DND-41 (cell line): ENCODE measurements at regions not wholly inside any gene's neighbourhood (a gene's known extent, or its start where the extent isn't known, plus 50 kb on each side); places are given as distances from the start of the nearest gene placed in this dataset.

Experiments
- ATAC-seq: fragments of 200-7000 bp; cut with Tn5 transposase; 3 replicates; pipeline ENCODE4 v1.9.1; 2021; ENCODE audit warnings: low read depth; ENCODE audit not compliant: insufficient read depth
- DNase-seq: peaks from one replicate; pipeline ENCODE4 v3.0.0-alpha.2; 2020
- H2AFZ ChIP-seq: 2 replicates; pipeline ENCODE4 v1.6.0; 2012; ENCODE audit warnings: low read depth, low read length
- H3K27ac ChIP-seq: 2 replicates; pipeline ENCODE4 v1.5.1; 2012; ENCODE audit warnings: low read length, inconsistent platforms
- H3K27me3 ChIP-seq: fragments of 200-600 bp; sonication (generic); 2 replicates; pipeline ENCODE4 v1.6.0; 2012; ENCODE audit warnings: low read length, mild to moderate bottlenecking, inconsistent platforms; ENCODE audit not compliant: insufficient read depth, poor library complexity
- H3K36me3 ChIP-seq: 2 replicates; pipeline ENCODE4 v1.5.1; 2012; ENCODE audit warnings: low read length, inconsistent platforms; ENCODE audit not compliant: insufficient read depth
- H3K4me1 ChIP-seq: 2 replicates; pipeline ENCODE4 v1.5.1; 2012; ENCODE audit warnings: mild to moderate bottlenecking, low read length; ENCODE audit not compliant: insufficient read depth
- H3K4me2 ChIP-seq: 2 replicates; pipeline ENCODE4 v1.6.0; 2012; ENCODE audit warnings: mild to moderate bottlenecking, moderate library complexity, low read length, inconsistent platforms; ENCODE audit not compliant: insufficient read depth
- H3K4me3 ChIP-seq, 2 experiments: fragments of 200-600 bp in 1 of 2; shearing (Covaris generic) in 1 of 2; 2 replicates each; pipeline ENCODE4 v1.5.1; 2012 to 2016; ENCODE audit warnings: inconsistent platforms in 2 of 2, low read length in 2 of 2, mild to moderate bottlenecking in 2 of 2, low read depth in 1 of 2, moderate library complexity in 1 of 2
- H3K79me2 ChIP-seq: 2 replicates; pipeline ENCODE4 v1.6.0; 2012; ENCODE audit warnings: low read length, inconsistent platforms; ENCODE audit not compliant: insufficient read depth
- H3K9ac ChIP-seq: 2 replicates; pipeline ENCODE4 v1.6.0; 2012; ENCODE audit warnings: low read depth, mild to moderate bottlenecking, inconsistent platforms, low read length, moderate library complexity
- H3K9me3 ChIP-seq: 2 replicates; pipeline ENCODE4 v1.5.1; 2012; ENCODE audit warnings: low read length, moderate library complexity, mild to moderate bottlenecking, inconsistent platforms; ENCODE audit not compliant: insufficient read depth, severe bottlenecking
- H4K20me1 ChIP-seq: 2 replicates; pipeline ENCODE4 v1.6.0; 2012; ENCODE audit warnings: low read length; ENCODE audit not compliant: insufficient read depth
- EZH2 ChIP-seq: IDR thresholded peaks from 3 replicates; pipeline ENCODE4 v1.6.1; 2012; ENCODE audit warnings: borderline replicate concordance, low read depth, mild to moderate bottlenecking, moderate library complexity, low read length, inconsistent platforms; ENCODE audit not compliant: severe bottlenecking
- TF ChIP-seq, protein P1 (sequence below): IDR thresholded peaks from 2 replicates; pipeline ENCODE4 v1.5.1; 2012; ENCODE audit warnings: borderline replicate concordance, low read length, moderate library complexity, mild to moderate bottlenecking; ENCODE audit not compliant: poor library complexity, severe bottlenecking; ENCODE audit errors: extremely low read depth

DNA sequence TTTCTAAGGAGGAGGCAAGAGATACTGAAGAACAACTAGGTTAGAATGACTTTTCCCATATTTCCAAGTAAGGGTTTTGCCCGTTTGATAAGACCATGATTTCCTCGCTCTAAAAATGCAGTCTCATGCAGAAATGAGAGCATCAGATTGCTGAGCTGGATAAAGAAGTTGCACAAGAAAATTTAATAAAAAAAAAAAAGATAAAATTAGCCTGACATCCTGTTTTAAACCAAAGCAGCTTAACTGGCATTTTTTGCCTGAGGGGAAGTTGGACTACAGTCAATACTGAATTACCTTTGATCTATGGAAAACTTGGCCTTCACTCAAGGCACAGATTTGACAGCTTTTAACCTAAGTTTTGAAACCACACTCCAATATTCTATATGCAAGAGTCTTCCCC is 208.4 kb downstream of the GASK1B start:
- Histone ChIP-seq H3K79me2 (no peaks in the 10 kb centered on the region), H3K27ac (no peak overlapping the region), H4K20me1 (no peaks in the 10 kb centered on the region), H3K9ac (no peak overlapping the region), H3K4me3 (no peak overlapping the region), H3K27me3 (no peaks in the 10 kb centered on the region), H2AFZ (no peak overlapping the region), H3K9me3 (no peaks in the 10 kb centered on the region), H3K4me2 (no peak overlapping the region), H3K4me1 (no peaks in the 10 kb centered on the region), H3K36me3 (no peaks in the 10 kb centered on the region)
- DNase-seq = no peak
- no peak for ATAC-seq
- TF ChIP-seq, protein P1, sequence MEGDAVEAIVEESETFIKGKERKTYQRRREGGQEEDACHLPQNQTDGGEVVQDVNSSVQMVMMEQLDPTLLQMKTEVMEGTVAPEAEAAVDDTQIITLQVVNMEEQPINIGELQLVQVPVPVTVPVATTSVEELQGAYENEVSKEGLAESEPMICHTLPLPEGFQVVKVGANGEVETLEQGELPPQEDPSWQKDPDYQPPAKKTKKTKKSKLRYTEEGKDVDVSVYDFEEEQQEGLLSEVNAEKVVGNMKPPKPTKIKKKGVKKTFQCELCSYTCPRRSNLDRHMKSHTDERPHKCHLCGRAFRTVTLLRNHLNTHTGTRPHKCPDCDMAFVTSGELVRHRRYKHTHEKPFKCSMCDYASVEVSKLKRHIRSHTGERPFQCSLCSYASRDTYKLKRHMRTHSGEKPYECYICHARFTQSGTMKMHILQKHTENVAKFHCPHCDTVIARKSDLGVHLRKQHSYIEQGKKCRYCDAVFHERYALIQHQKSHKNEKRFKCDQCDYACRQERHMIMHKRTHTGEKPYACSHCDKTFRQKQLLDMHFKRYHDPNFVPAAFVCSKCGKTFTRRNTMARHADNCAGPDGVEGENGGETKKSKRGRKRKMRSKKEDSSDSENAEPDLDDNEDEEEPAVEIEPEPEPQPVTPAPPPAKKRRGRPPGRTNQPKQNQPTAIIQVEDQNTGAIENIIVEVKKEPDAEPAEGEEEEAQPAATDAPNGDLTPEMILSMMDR = no peak
- no peak for TF ChIP-seq EZH2

DNA sequence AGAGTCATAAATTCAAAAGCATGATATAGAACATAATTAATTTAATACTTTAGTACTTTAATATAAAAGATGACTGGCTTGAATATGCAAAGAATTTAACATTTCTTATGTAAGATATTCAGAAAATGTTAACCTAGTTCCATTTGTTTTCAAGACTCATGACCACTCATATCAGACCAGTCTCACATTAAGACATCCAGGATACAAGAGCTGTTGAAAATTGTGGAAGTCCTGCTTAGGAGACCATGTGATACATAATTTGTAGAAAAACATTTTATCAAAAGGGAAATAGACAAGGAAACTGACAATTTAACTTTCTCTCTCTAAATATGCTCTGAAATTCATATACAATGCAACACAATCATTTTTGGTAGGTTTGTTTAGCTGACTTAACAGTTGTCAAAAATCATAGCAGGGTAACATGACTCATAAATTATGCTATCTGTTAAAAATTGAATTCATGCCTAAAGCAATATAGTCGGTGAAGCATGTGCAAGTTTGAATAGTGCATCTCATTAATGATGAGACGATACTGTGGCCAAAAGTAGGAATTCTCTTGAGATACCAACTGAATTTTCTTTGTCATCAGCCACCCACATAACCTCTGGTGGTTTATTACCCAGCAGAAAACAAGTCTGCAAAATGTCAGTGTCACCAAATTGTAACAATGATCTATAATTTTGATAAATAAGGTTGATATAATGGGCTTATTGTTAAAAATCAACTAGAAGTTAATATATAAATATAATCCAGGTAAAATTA is 211.4 kb downstream of the GASK1B start:
- H3K4me1 ChIP-seq = no peaks in the 10 kb centered on the region
- no peak overlapping the region for H3K4me3 ChIP-seq
- no peaks in the 10 kb centered on the region for H3K27me3 ChIP-seq
- H3K9ac ChIP-seq = no peak overlapping the region
- H3K4me2 ChIP-seq = no peak overlapping the region
- DNase-seq (no peak), ATAC-seq (no peak)
- no peak for TF ChIP-seq EZH2
- TF ChIP-seq, protein P1 = no peak
- no peak overlapping the region for H2AFZ ChIP-seq
- H3K36me3 ChIP-seq = no peaks in the 10 kb centered on the region
- H3K27ac ChIP-seq = no peak overlapping the region
- no peaks in the 10 kb centered on the region for H3K9me3 ChIP-seq
- H3K79me2 ChIP-seq = no peaks in the 10 kb centered on the region
- no peaks in the 10 kb centered on the region for H4K20me1 ChIP-seq

DNA sequence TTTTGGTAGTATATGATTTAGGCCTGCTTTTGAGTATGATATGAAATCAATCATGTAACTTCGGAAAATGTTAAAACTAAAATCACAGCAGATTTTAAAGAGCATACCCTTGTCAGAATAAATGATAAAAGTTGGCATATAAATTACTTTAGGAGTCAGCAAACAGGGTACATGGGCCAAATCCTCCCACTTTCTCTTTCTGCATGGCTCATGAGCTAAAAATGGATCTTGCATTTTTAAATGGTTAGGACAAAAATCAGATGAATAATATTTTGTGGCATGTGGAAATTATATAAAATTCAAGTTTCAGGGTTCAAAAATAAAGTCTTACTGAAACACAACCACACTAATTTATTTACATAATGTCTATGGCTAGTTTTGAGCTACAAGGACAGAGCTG is 214.9 kb downstream of the GASK1B start:
- H3K9me3 ChIP-seq = no peaks in the 10 kb centered on the region
- no peak overlapping the region for H3K27ac ChIP-seq
- H3K27me3 ChIP-seq = no peaks in the 10 kb centered on the region
- no peak for TF ChIP-seq EZH2
- TF ChIP-seq, protein P1 = no peak
- H3K4me3 ChIP-seq = no peak overlapping the region
- H3K4me2 ChIP-seq = no peak overlapping the region
- no peak overlapping the region for H2AFZ ChIP-seq
- no peaks in the 10 kb centered on the region for H3K4me1 ChIP-seq
- H3K79me2 ChIP-seq = no peaks in the 10 kb centered on the region
- H3K36me3 ChIP-seq = no peaks in the 10 kb centered on the region
- H3K9ac ChIP-seq = no peak overlapping the region
- no peak for ATAC-seq
- DNase-seq = no peak
- H4K20me1 ChIP-seq = no peaks in the 10 kb centered on the region
